Hepatocyte (in vitro differentiated cells): ENCODE measurements at regions not wholly inside any gene's neighbourhood (a gene's known extent, or its start where the extent isn't known, plus 50 kb on each side); places are given as distances from the start of the nearest gene placed in this dataset.

ENCODE experiments used
- CTCF ChIP-seq: fragments of 200-600 bp; sonication (generic); IDR thresholded peaks from 2 replicates; pipeline ENCODE4 v1.5.1; 2016; ENCODE audit warnings: antibody characterized with exemption, mild to moderate bottlenecking; ENCODE audit not compliant: poor library complexity
- EZH2 ChIP-seq: fragments of 200-600 bp; sonication (generic); IDR thresholded peaks from 2 replicates; pipeline ENCODE4 v1.6.1; 2016; ENCODE audit warnings: antibody characterized with exemption, mild to moderate bottlenecking, borderline replicate concordance
- EZH2phosphoT487 ChIP-seq: fragments of 200-600 bp; sonication (generic); IDR thresholded peaks from one replicate; pipeline ENCODE4 v1.6.1; 2018; ENCODE audit warnings: antibody characterized with exemption, mild to moderate bottlenecking, low read depth, moderate library complexity; ENCODE audit not compliant: unreplicated experiment, severe bottlenecking

DNA sequence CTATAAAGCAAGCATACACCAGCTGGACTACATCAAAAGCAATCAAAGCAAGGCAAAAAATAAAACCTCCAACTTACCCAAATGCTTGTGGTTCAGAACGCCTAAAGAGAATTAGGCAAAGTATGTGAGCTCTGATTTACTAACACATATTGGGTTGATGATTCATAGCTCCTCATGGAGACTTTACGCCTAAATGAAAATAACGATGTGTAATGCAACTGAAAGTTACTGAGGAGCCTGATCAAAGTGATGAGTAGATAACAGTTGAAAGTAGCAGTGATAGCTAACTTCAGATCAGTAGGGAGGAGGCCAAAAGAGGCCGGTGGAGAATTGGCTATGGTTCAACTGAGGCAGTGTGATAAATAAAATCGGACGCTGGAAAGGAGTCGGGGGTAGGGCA is 85.0 kb downstream of the MPP7 start:
- TF ChIP-seq CTCF (no peak), EZH2 (no peak), EZH2phosphoT487 (no peak)
